Effector memory CD4-positive, alpha-beta T cell (primary cell): ENCODE measurements at regions not wholly inside any gene's neighbourhood (a gene's known extent, or its start where the extent isn't known, plus 50 kb on each side); places are given as distances from the start of the nearest gene placed in this dataset.
"Not testable (repeated sequence)": the region's sequence is repeated elsewhere in the genome, so short reads cannot be mapped to it uniquely, and the experiment has no call there.

Experiments used
- DNase-seq, 3 donors: peaks; one replicate each; pipeline ENCODE4 v3.0.0-alpha.2; 2020
- H3K27ac ChIP-seq: 2 replicates; pipeline ENCODE4 v1.7.0; 2013; ENCODE audit warnings: mild to moderate bottlenecking, low read length, moderate library complexity; ENCODE audit not compliant: insufficient read depth, poor library complexity, severe bottlenecking
- H3K27me3 ChIP-seq: replicated peaks from 2 replicates; pipeline ENCODE4 v1.7.0; 2013; ENCODE audit warnings: mild to moderate bottlenecking, low read length; ENCODE audit not compliant: insufficient read depth, control insufficient read depth, poor library complexity, severe bottlenecking
- H3K36me3 ChIP-seq: 2 replicates; pipeline ENCODE4 v1.7.0; 2013; ENCODE audit warnings: mild to moderate bottlenecking, low read length, moderate library complexity; ENCODE audit not compliant: control insufficient read depth, insufficient read depth
- H3K4me1 ChIP-seq: 2 replicates; pipeline ENCODE4 v1.7.0; 2013; ENCODE audit warnings: low read length, mild to moderate bottlenecking; ENCODE audit not compliant: control insufficient read depth, insufficient read depth, poor library complexity, severe bottlenecking
- H3K4me3 ChIP-seq: 2 replicates; pipeline ENCODE4 v1.7.0; 2013; ENCODE audit warnings: low read length, low read depth, mild to moderate bottlenecking; ENCODE audit not compliant: insufficient read depth, poor library complexity, severe bottlenecking
- H3K9me3 ChIP-seq: 2 replicates; pipeline ENCODE4 v1.7.0; 2013; ENCODE audit warnings: mild to moderate bottlenecking, low read length, moderate library complexity; ENCODE audit not compliant: control insufficient read depth

GRCh38 chr12:89154743-89155499 is 197.4 kb downstream of the DUSP6 start:
- Histone ChIP-seq H3K4me1 (no peaks in the 10 kb centered on the region), H3K27me3 (no peaks in the 10 kb centered on the region), H3K27ac (no peak overlapping the region), H3K36me3 (no peaks in the 10 kb centered on the region), H3K4me3 (no peak overlapping the region), H3K9me3 (no peaks in the 10 kb centered on the region)
- DNase-seq, result no peak

DNA sequence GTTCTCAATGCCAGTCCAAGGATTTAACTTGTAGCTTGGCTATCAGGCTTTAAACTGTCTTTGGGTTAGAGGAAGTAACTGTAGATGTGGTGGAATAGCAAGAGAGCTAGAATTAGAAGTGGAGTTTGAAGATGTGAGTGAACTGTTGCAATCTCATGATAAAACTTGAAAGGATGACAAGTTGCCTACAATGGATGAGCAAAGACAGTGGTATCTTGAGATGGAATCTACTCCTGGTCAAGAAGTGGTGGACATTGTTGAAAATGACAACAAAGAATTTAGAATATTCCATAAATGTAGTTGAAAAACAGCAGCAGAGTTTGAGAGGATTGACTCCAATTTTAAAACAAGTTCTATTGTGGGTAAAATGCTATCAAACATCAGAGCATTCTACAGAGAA is 199.0 kb downstream of the DUSP6 start:
- Histone ChIP-seq H3K4me3 (no peak overlapping the region), H3K27me3 (no peaks in the 10 kb centered on the region), H3K27ac (no peak overlapping the region), H3K36me3 (no peaks in the 10 kb centered on the region), H3K4me1 (no peaks in the 10 kb centered on the region), H3K9me3 (no peaks in the 10 kb centered on the region)
- no peak for DNase-seq

DNA sequence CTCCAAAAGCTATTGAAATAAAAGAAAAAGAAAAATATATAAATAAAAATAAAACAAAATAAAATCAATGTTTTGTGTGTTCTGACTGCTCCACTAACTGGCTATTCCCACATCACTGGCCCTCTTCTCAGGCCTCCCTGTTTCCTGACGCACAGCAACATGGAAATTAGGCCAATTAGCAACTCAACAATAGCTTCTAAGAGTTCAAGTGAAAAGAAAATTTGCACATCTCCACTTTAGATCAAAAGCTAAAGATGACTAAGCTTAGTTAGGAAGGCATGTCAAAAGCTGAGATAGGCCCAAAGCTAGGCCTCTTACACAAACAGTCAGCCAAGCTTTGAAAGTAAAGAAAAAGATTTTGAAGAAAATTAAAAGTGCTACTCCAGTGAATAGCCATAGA is 200.8 kb downstream of the DUSP6 start:
- Histone ChIP-seq H3K9me3 (no peaks in the 10 kb centered on the region), H3K27me3 (peaks cover 4% of the 10 kb centered on the region), H3K4me3 (no peak overlapping the region), H3K36me3 (no peaks in the 10 kb centered on the region), H3K4me1 (no peaks in the 10 kb centered on the region), H3K27ac (no peak overlapping the region)
- no peak for DNase-seq

DNA sequence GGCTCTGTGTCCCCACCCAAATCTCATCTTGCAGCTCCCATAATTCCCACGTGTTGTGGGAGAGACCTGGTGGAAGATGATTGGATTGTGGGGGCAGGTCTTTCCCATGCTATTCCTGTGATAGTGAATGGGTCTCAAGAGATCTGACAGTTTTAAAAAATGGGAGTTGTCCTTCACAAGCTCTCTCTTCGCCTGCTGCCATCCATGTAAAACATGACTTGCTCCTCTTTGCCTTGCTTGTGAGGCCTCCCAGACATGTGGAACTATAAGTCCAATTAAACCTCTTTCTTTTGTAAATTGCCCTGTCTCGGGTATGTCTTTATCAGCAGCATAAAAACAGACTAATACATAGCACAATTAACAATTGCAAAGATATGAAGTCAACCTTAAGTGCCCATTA is 201.5 kb downstream of the DUSP6 start:
- H3K27ac ChIP-seq, H3K9me3 ChIP-seq, DNase-seq, H3K27me3 ChIP-seq, H3K4me3 ChIP-seq, H3K36me3 ChIP-seq, H3K4me1 ChIP-seq: not testable (repeated sequence)

GRCh38 chr12:89140602-89141238 is 211.6 kb downstream of the DUSP6 start:
- Histone ChIP-seq H3K36me3 (no peaks in the 10 kb centered on the region), H3K9me3 (no peaks in the 10 kb centered on the region), H3K4me3 (no peak overlapping the region), H3K27me3 (no peaks in the 10 kb centered on the region), H3K4me1 (no peaks in the 10 kb centered on the region), H3K27ac (no peak overlapping the region)
- DNase-seq, result no peak

DNA sequence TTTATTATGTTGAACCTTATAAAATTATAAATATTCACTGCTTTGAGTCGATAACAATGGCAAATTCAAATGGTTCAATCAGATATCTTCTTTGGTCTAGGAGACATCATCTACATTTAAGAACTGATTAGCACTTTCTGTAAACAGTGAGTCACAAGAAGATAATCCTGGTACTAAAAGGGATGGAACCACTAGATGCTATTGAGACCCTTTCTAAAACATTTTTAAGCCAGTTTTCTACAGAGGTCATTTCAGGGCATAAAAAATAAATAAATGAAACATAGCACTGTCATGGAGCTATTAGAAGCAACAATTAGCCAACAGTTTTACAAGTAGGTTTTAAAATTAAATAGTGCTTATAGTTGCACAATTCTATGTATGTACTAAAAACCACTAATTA is 212.2 kb downstream of the DUSP6 start:
- H3K36me3 ChIP-seq, result no peaks in the 10 kb centered on the region
- no peak for DNase-seq
- H3K27ac ChIP-seq, result no peak overlapping the region
- H3K4me3 ChIP-seq, result no peak overlapping the region
- no peaks in the 10 kb centered on the region for H3K27me3 ChIP-seq
- no peaks in the 10 kb centered on the region for H3K9me3 ChIP-seq
- H3K4me1 ChIP-seq, result no peaks in the 10 kb centered on the region

DNA sequence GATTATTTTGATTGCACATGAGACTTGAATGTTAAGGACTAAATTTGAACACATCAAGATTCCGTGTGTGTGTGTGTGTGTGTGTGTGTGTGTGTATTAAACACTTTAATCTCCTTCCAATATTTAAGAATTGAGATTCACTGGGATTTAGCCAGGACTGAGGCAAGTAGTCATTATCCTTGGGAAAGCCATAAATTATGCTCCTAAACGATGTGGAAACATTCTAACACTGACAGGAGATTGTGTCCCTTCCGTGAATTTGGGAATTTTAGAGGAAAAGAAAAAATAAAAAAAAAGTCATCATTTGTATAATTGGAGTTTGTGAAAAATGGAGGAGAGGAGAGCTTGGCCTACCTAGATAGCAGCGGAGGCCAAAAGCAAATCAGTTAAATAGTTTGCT is 212.9 kb downstream of the DUSP6 start:
- no peaks in the 10 kb centered on the region for H3K27me3 ChIP-seq
- no peak for DNase-seq
- no peaks in the 10 kb centered on the region for H3K4me1 ChIP-seq
- H3K9me3 ChIP-seq, result no peaks in the 10 kb centered on the region
- H3K27ac ChIP-seq, result no peak overlapping the region
- H3K36me3 ChIP-seq, result no peaks in the 10 kb centered on the region
- no peak overlapping the region for H3K4me3 ChIP-seq

GRCh38 chr12:89138048-89138852 is 214.1 kb downstream of the DUSP6 start:
- no peak for DNase-seq
- no peaks in the 10 kb centered on the region for H3K27me3 ChIP-seq
- no peaks in the 10 kb centered on the region for H3K9me3 ChIP-seq
- no peak overlapping the region for H3K4me3 ChIP-seq
- no peaks in the 10 kb centered on the region for H3K4me1 ChIP-seq
- H3K27ac ChIP-seq, result no peak overlapping the region
- H3K36me3 ChIP-seq, result no peaks in the 10 kb centered on the region

GRCh38 chr12:89135976-89136634 is 216.2 kb downstream of the DUSP6 start:
- Histone ChIP-seq H3K4me3 (no peak overlapping the region), H3K9me3 (no peaks in the 10 kb centered on the region), H3K27me3 (no peaks in the 10 kb centered on the region), H3K36me3 (no peaks in the 10 kb centered on the region), H3K4me1 (no peaks in the 10 kb centered on the region), H3K27ac (no peak overlapping the region)
- DNase-seq, result no peak
